Neutrophil (primary cell): ENCODE measurements at regions not wholly inside any gene's neighbourhood (a gene's known extent, or its start where the extent isn't known, plus 50 kb on each side); places are given as distances from the start of the nearest gene placed in this dataset.

ENCODE experiments used
- H3K27ac ChIP-seq: fragments of 200-600 bp; sonication (generic); 2 replicates; pipeline ENCODE4 v1.5.1; 2016; ENCODE audit warnings: mild to moderate bottlenecking, moderate library complexity
- H3K27me3 ChIP-seq: fragments of 200-600 bp; sonication (generic); 2 replicates; pipeline ENCODE4 v1.6.0; 2016; ENCODE audit warnings: mild to moderate bottlenecking
- H3K36me3 ChIP-seq: fragments of 200-600 bp; sonication (generic); 2 replicates; pipeline ENCODE4 v1.5.1; 2017
- H3K4me1 ChIP-seq, 2 experiments: fragments of 200-600 bp in 1 of 2; sonication (generic) in 1 of 2; 1 replicate in 1 of 2; 2 replicates in 1 of 2; pipeline versions ENCODE4 v1.5.1 to v1.6.1; 2013 to 2016; ENCODE audit warnings: low read depth in 1 of 2, low read length in 1 of 2, mild to moderate bottlenecking in 1 of 2, moderate library complexity in 1 of 2; ENCODE audit not compliant: control insufficient read depth in 1 of 2, insufficient read depth in 1 of 2
- H3K4me3 ChIP-seq, 2 experiments: fragments of 200-600 bp in 1 of 2; sonication (generic) in 1 of 2; 1 replicate in 1 of 2; 2 replicates in 1 of 2; pipeline ENCODE4 v1.5.1; 2013 to 2016; ENCODE audit warnings: low read depth in 1 of 2, low read length in 1 of 2, mild to moderate bottlenecking in 1 of 2, moderate library complexity in 1 of 2
- H3K9me3 ChIP-seq: fragments of 200-600 bp; sonication (generic); 2 replicates; pipeline ENCODE4 v1.5.1; 2016
- TF ChIP-seq, protein P1 (sequence below): fragments of 200-600 bp; sonication (generic); IDR thresholded peaks from 2 replicates; pipeline ENCODE4 v1.5.1; 2016; ENCODE audit warnings: antibody characterized with exemption

GRCh38 chr5:173835131-173835530, 53.0 kb upstream of the CPEB4 start:
- Histone ChIP-seq H3K4me3 (peak overlapping the region; percentile 29 to 39), H3K4me1 (peaks cover 56 to 69% of the 10 kb centered on the region in 2 experiments)
- TF ChIP-seq, protein P1, sequence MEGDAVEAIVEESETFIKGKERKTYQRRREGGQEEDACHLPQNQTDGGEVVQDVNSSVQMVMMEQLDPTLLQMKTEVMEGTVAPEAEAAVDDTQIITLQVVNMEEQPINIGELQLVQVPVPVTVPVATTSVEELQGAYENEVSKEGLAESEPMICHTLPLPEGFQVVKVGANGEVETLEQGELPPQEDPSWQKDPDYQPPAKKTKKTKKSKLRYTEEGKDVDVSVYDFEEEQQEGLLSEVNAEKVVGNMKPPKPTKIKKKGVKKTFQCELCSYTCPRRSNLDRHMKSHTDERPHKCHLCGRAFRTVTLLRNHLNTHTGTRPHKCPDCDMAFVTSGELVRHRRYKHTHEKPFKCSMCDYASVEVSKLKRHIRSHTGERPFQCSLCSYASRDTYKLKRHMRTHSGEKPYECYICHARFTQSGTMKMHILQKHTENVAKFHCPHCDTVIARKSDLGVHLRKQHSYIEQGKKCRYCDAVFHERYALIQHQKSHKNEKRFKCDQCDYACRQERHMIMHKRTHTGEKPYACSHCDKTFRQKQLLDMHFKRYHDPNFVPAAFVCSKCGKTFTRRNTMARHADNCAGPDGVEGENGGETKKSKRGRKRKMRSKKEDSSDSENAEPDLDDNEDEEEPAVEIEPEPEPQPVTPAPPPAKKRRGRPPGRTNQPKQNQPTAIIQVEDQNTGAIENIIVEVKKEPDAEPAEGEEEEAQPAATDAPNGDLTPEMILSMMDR: no peak

DNA sequence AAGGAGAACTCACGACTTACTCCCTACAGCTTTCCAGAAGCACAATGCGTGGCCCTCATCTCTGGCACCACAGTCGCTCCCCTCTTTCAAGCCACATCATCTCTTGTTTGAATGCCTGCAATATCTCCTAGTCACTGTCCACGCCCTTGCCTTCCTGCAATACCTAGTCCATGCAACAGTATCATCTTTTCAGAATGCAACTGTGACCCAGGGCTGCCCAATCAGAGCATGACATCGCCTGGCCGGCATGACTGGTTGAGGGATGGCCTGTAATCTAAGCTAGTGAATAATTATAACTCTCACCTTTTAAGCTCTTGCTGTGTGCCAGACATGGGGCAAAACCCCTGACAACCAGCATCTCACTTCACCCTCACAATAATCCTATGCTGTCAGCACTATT, 52.5 kb upstream of the CPEB4 start:
- peak overlapping the region; percentile 83 for H3K27ac ChIP-seq
- peaks cover 56 to 64% of the 10 kb centered on the region in 2 experiments for H3K4me1 ChIP-seq
- H3K4me3 ChIP-seq: peak overlapping the region; percentile 29 to 39

More at GRCh38 chr5:173835131-173835530, 53.0 kb upstream of the CPEB4 start:
- H3K36me3 ChIP-seq: no peaks in the 10 kb centered on the region
- H3K9me3 ChIP-seq: no peaks in the 10 kb centered on the region
- H3K27ac ChIP-seq: peak overlapping the region; percentile 83
- H3K27me3 ChIP-seq: no peaks in the 10 kb centered on the region

DNA sequence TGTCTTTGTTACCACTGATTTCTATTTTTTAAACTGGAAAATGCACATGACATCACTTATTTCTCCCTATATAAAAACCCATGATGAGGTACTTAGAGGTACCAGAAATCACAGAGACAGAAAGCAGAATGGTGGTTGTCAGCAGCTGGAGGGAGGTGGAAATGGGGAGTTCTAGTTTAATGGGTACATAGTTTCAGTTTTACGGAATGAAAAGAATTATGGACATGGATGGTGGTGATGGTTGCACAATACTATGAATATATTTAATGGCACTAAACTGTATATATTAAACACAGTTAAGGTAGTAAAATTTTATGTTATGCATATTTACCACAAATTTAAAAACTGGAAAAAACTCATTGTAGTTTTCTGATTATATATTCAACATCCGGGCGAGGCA, 50.5 kb upstream of the CPEB4 start:
- no peak overlapping the region for H3K4me3 ChIP-seq
- H3K9me3 ChIP-seq: no peaks in the 10 kb centered on the region
- TF ChIP-seq, protein P1: no peak
- no peak overlapping the region for H3K27ac ChIP-seq
- H3K36me3 ChIP-seq: no peaks in the 10 kb centered on the region
- H3K27me3 ChIP-seq: no peaks in the 10 kb centered on the region
- peaks cover 47 to 49% of the 10 kb centered on the region in 2 experiments for H3K4me1 ChIP-seq

More for the DNA sequence above, 52.5 kb upstream of the CPEB4 start:
- Histone ChIP-seq H3K36me3 (no peaks in the 10 kb centered on the region), H3K9me3 (no peaks in the 10 kb centered on the region), H3K27me3 (no peaks in the 10 kb centered on the region)
- TF ChIP-seq, protein P1: no peak
